PFSK-1 (cell line): ENCODE measurements at regions not wholly inside any gene's neighbourhood (a gene's known extent, or its start where the extent isn't known, plus 50 kb on each side); places are given as distances from the start of the nearest gene placed in this dataset.

ENCODE experiments used
- FOXP2 ChIP-seq: optimal IDR thresholded peaks from 2 replicates; pipeline ENCODE3; 2011; ENCODE audit warnings: borderline replicate concordance, control low read depth, inconsistent platforms; ENCODE audit not compliant: insufficient read depth; ENCODE audit errors: extremely low read length, extremely low read depth
- POLR2AphosphoS5 ChIP-seq: IDR thresholded peaks from 2 replicates; pipeline ENCODE4 v1.6.1; 2012; ENCODE audit warnings: low read depth, mild to moderate bottlenecking, control low read depth, low read length, moderate library complexity
- SIN3A ChIP-seq: IDR thresholded peaks from 2 replicates; pipeline ENCODE4 v1.6.1; 2012; ENCODE audit warnings: mild to moderate bottlenecking, low read length, moderate library complexity, borderline replicate concordance; ENCODE audit not compliant: insufficient read depth
- TAF1 ChIP-seq: IDR thresholded peaks from 2 replicates; pipeline ENCODE4 v1.6.1; 2012; ENCODE audit warnings: low read length, control low read depth, borderline replicate concordance; ENCODE audit not compliant: insufficient read depth
- TF ChIP-seq, protein P1 (sequence below), 2 experiments: IDR thresholded peaks; 2 replicates each; pipeline versions ENCODE4 v1.6.1 to v1.8.0; 2011 to 2012; ENCODE audit warnings: low read depth in 2 of 2, low read length in 2 of 2, control low read depth in 1 of 2, inconsistent platforms in 1 of 2, mild to moderate bottlenecking in 1 of 2, moderate library complexity in 1 of 2; ENCODE audit not compliant: insufficient read depth in 1 of 2

DNA sequence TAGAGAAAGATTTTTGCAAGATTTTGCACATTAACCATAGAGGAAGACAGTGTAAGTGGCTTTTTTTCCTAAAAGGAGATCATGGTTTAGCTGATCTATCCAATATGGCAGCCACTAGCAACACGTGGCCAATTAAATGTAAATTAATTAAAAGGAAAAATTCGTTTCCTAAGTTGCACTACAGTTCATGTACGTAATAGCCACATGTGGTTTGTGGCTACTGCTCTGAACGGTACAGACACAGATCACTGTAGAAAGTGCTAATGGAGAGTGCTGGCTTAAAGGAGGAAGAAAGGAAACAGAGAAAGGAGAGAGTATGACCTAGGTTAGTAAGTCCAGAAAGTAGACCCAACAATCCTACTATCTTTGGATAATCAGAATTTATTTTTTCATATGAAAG is 170.8 kb downstream of the SIPA1L2 start:
- TF ChIP-seq POLR2AphosphoS5 (no peak), TAF1 (no peak), SIN3A (no peak), FOXP2 (no peak)
- TF ChIP-seq, protein P1, sequence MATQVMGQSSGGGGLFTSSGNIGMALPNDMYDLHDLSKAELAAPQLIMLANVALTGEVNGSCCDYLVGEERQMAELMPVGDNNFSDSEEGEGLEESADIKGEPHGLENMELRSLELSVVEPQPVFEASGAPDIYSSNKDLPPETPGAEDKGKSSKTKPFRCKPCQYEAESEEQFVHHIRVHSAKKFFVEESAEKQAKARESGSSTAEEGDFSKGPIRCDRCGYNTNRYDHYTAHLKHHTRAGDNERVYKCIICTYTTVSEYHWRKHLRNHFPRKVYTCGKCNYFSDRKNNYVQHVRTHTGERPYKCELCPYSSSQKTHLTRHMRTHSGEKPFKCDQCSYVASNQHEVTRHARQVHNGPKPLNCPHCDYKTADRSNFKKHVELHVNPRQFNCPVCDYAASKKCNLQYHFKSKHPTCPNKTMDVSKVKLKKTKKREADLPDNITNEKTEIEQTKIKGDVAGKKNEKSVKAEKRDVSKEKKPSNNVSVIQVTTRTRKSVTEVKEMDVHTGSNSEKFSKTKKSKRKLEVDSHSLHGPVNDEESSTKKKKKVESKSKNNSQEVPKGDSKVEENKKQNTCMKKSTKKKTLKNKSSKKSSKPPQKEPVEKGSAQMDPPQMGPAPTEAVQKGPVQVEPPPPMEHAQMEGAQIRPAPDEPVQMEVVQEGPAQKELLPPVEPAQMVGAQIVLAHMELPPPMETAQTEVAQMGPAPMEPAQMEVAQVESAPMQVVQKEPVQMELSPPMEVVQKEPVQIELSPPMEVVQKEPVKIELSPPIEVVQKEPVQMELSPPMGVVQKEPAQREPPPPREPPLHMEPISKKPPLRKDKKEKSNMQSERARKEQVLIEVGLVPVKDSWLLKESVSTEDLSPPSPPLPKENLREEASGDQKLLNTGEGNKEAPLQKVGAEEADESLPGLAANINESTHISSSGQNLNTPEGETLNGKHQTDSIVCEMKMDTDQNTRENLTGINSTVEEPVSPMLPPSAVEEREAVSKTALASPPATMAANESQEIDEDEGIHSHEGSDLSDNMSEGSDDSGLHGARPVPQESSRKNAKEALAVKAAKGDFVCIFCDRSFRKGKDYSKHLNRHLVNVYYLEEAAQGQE (IDR thresholded peaks at IDR 0.05; ENCODE audit: insufficient read depth in 1 of 2, low read depth in 2 of 2, low read length in 2 of 2): no peak
